Activated CD8-positive, alpha-beta memory T cell treated with anti-CD3 and anti-CD28 coated beads for 36 hours (primary cell): ENCODE measurements at regions not wholly inside any gene's neighbourhood (a gene's known extent, or its start where the extent isn't known, plus 50 kb on each side); places are given as distances from the start of the nearest gene placed in this dataset.

Experiments
- CTCF ChIA-PET: fragments of 350-600 bp; sonication (Branson Sonifier 250); formaldehyde crosslinking; loops from one replicate; lab custom pipeline; 2021; ENCODE audit warnings: antibody characterized with exemption; lab: Charles Lee
- POLR2A ChIA-PET: fragments of 350-600 bp; sonication (Branson Sonifier 250); formaldehyde crosslinking; loops from one replicate; lab custom pipeline; 2021; ENCODE audit warnings: antibody characterized with exemption; lab: Charles Lee

GRCh38 chr3:81929697-81930096, 168.3 kb upstream of the GBE1 start:
- CTCF ChIA-PET, result no interaction called here
- POLR2A ChIA-PET, result no interaction called here

- CTCF ChIA-PET, result interaction anchor here (0.6 kb wide), 1 partner anchor 179 kb away, joined by 3 read pairs; no protein-coding TSS in a partner anchor
Measured at GRCh38 chr3:81927811-81928210, 166.4 kb upstream of the GBE1 start.

GRCh38 chr3:81925385-81925784, 163.9 kb upstream of the GBE1 start:
- CTCF ChIA-PET, result no interaction called here

More at GRCh38 chr3:81927811-81928210, 166.4 kb upstream of the GBE1 start:
- POLR2A ChIA-PET, result no interaction called here

GRCh38 chr3:81923038-81923437, 161.6 kb upstream of the GBE1 start:
- ChIA-PET CTCF (no interaction called here), POLR2A (no interaction called here)

More at GRCh38 chr3:81925385-81925784, 163.9 kb upstream of the GBE1 start:
- POLR2A ChIA-PET, result no interaction called here

DNA sequence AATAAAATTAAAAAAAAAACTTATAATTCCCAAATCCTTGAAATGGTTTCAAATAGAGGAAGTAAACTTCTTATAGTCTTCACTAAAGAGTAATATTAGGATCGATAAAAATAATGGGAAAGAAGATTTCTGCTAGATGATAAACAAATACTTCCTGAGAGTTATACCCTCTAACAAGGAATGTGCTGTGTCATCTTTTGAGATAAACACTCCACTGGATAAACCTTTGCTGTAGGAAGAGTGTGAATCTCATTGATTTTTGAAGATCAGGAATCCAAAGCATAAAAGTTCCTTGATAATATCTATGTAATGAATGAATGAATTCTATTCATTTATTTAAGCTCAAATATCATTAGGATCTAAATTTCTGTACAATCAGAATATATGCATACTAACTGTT, 161.0 kb upstream of the GBE1 start:
- ChIA-PET CTCF (no interaction called here), POLR2A (no interaction called here)

- CTCF ChIA-PET, result no interaction called here
- POLR2A ChIA-PET, result no interaction called here
Measured at GRCh38 chr3:81920816-81921215, 159.4 kb upstream of the GBE1 start.

DNA sequence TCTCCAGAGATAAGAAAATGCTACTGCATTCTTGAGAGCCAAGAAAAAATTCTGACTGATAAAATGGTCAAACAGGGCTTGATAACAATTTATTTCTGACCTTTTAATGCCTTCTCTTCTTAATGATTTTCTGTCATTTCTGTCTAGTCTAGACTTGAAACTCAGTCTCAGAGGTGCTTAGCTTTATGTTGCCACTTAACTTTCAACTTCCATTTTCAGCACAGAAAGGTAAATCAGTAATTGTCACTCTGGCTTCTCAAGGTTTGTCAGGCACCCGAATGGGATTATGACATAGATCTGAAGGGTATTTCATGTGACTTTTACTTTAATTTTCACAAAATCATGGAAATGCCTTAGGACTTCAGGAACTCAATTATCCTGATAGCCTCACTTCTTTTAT, 155.4 kb upstream of the GBE1 start:
- POLR2A ChIA-PET, result no interaction called here
- CTCF ChIA-PET, result no interaction called here

DNA sequence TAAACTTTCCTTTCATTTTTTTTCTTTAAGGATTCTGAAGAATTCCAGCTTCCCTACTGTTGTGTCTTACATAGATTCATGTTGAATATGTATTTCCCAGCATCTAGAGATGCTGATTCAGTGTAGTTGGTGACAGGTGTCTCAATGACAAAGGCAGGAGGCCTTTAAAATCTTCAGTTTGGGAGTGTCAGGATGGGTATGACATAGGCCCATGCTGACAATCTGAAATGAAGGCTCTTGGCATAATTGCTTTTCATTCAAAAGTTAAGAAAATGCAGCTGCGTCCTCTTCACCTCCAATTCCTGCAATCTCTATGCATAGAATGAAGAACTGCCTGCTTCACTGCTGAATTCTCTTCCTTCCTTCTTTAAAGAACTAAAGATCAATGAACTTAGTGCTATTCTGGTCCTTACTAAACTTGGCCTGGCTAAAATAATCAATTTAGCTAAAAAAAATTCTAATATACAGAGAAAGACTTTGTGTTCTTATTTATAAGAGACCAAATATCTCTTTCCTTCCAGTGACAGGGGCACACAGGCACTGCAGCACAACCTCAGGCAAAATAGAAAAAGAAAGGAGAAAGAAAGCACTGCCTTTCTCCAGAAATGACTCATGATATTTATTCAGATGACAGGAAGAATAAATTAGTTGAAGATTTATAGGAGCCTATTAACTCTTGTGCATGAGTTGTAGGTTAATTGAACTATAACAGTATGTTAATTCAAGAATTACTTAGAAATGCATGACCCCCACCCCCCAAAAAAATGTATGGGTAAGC, 152.6 kb upstream of the GBE1 start:
- CTCF ChIA-PET, result no interaction called here

DNA sequence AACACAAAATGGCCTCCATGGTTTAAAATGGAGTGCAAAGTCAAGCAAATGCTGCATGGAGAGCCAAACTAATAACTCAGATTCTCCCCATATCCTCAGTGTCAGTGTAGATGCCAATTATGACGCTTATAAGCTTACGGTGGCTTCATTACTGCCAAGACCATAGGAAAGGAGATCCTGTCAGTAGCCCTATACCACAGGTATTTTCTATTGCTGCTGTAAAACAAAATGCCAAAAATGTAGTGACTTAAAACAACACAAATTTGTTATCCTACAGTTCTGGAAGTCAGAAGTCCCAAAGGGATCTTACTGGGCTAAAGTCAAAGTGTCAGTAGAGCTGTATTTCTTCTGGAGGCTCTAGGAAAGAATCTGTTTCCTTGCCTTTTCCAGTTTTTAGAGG, 149.8 kb upstream of the GBE1 start:
- POLR2A ChIA-PET, result no interaction called here
- CTCF ChIA-PET, result no interaction called here

More for the DNA sequence above, 152.6 kb upstream of the GBE1 start:
- POLR2A ChIA-PET, result no interaction called here

GRCh38 chr3:81910244-81910852, 148.9 kb upstream of the GBE1 start:
- ChIA-PET POLR2A (no interaction called here), CTCF (no interaction called here)

DNA sequence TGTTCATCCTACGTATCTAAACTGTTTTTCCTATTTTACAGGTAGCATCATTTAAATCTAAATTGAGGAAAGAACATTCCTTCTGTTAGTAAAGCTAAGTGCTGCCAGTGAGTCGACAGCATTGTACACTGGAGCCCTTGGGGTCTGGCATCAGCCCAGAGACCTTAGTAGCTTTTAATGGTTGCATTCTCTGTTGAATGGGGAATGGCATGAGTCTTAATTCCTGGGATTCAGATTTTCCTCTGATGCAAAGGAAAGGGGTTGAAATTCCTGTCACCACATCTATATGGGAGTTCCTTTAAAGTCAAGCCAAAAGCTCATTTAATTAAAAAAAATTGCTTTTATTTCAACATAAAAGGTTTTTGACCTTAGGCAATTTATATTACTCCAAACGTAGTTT, 148.4 kb upstream of the GBE1 start:
- ChIA-PET POLR2A (no interaction called here), CTCF (no interaction called here)

- ChIA-PET POLR2A (no interaction called here), CTCF (no interaction called here)
Measured at GRCh38 chr3:81908561-81908960, 147.1 kb upstream of the GBE1 start.

DNA sequence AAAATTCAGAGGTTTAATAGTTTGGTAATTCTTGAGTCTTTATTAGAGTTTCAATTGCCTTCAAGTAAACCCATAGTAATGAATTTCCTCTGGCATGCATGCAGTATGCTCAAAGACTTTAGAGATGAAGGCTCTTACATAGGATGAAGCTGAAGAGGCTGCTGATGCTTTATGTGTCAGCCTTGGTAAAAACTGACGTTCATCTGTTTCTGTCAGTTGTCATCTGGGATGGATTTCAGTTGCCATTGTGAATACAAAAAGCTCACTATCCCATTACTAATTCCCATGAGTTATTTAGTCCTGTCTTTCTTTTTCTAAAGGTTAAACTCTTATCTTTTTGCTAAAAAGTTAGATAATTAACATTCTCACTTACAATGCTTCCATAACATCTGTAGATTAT, 136.9 kb upstream of the GBE1 start:
- ChIA-PET CTCF (no interaction called here), POLR2A (no interaction called here)

DNA sequence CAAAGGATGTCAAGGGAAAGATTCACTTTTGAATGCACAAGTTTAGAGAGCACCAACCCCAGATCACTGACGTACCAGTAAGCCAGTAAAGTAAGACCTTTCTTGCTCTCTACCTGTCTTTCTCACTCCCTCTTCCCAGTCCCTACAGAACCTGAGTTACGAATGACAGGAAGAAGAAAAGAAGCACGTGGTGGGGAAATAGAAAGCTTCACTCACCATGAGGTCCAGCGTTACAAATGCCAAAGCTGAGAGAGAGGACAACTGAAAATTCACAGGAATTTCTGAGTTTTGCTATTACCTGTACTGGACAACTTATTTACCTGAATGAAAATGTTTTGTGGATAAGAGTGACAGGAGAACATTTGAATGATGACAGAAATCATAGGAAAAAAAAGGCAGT, 133.2 kb upstream of the GBE1 start:
- ChIA-PET CTCF (no interaction called here), POLR2A (no interaction called here)

DNA sequence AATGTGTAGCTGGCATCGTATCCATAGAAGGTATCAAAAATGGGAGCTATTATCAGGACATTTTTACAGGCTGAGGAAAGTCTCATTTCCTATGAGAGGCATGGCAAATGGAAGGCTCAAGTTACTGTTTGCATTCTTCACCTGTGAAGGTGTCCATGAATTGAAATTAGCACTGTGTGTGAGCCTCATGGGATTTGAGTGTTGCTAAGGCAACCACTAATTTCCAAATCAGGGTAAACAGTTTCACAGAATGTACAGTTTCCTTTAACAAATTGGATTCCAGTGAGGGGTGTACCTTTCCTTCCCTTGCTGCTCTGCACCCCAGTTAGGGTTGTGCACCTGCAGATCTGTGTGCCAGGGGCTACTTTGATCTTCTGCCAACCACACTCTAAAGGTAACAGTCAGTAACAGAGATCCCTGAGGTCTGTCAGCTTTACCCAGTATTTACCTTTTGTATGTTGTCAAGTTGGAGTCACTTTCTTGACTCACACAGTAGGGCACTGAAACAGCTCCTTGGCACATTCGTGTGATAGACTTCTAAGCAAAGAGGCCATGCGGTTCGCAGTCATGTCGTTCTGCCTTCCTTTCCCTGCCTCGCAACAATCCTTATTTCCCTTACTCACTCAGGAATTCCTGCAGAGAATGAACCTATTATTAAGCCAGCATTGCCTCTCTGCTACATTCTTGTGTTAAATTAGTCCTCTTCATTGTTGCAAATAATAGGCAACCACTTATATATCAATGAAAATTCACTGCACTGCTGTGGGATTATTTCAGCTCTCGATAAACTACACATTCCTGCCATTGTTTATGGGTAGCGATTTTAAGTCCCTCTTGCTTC, 129.8 kb upstream of the GBE1 start:
- POLR2A ChIA-PET, result no interaction called here
- CTCF ChIA-PET, result no interaction called here

DNA sequence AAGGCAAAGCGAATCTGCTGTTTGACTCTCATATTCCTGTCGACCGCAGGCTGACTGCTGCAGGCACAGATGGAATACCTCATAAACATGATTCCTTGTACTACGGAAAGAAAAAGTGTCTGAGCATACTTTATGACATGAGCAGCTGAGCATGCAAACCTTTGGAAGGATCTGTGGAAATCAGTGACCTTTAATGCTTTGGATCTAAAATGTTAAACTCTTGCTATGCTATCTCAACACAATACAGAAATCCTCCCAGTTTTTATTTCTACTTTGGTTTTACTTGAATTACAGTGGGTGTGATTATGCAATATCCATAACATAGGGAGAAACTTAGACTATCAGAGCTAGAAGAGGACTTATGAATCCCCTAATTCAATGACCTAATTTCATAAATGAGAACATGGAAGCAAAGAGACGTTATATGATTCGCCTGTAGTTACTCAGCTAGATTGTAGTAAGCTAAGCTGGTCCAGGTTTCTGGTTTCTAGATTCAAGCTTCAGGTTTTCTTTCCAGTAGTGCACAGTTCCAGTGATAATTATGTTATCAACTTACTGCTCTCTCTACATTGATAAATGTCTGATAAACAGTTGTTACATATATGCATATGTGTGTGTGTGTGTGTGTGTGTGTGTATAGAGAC, 127.6 kb upstream of the GBE1 start:
- ChIA-PET POLR2A (no interaction called here), CTCF (no interaction called here)

DNA sequence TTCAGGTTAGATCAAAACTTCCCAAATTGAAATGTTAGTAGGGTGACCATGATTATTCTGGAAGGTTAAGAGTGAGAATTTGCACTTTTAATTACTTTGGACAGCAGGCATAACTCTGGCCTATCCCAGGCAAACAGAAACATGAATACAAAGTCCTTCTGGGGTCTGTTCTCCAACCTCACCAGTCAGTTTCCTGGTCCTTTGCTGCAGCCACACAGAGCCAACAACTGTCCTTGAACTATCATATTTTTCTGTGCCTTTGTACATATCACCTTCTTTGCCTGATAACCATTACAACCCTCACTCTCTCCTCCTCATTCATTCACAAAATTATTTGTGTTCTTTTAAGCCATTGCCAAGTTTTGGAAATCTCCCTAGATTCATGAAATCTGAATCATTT, 126.0 kb upstream of the GBE1 start:
- ChIA-PET POLR2A (no interaction called here), CTCF (no interaction called here)

DNA sequence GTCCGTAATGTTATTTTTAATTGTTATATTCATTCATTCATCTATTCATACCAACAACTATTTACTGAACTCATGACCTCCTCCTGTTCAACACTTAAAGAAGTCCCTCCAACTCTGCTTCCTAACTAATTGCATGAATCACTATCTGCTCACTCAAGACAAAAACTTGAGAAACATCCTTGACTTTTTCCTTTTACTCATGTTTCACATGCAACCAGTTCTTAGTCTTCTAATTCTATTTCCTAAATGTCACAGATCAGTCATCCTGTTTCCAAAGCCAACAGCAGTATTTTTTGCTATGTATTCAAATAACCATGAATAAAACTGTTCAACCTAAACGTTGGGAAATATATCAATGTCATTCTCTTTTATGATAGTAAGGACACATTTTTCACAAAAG, 124.6 kb upstream of the GBE1 start:
- CTCF ChIA-PET, result no interaction called here
- POLR2A ChIA-PET, result no interaction called here

- CTCF ChIA-PET, result no interaction called here
- POLR2A ChIA-PET, result no interaction called here
Measured at GRCh38 chr3:81884791-81885190, 123.3 kb upstream of the GBE1 start.

DNA sequence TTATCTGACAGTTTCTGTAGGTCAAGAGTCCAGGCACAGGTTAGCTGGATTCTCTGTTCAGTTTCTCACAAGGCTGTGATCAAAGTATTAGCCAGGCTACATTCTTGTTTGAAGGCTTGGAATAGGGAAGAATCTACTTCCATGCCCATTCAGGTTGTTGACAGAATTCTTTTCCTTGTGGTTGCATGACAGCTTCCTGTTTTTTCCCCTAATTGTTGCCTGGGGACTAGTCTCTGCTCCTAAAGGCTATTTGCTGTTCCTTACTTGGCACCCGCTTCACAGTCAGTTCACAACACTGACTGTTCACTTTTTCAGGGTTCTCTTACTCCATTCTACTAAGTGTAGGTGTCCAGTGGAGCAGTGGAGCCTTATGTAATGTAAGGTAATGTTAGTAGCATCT, 115.4 kb upstream of the GBE1 start:
- ChIA-PET CTCF (no interaction called here), POLR2A (no interaction called here)
